Epithelial cell of esophagus (primary cell): ENCODE measurements at regions not wholly inside any gene's neighbourhood (a gene's known extent, or its start where the extent isn't known, plus 50 kb on each side); places are given as distances from the start of the nearest gene placed in this dataset.

Source experiments
- DNase-seq: peaks from one replicate; pipeline ENCODE4 v3.0.0; 2010; ENCODE audit warnings: low read depth
- H3K4me3 ChIP-seq: 2 replicates; pipeline ENCODE4 v1.5.1; 2011; ENCODE audit warnings: mild to moderate bottlenecking, low read length, control low read depth
- TF ChIP-seq, protein P1 (sequence below): IDR thresholded peaks from 2 replicates; pipeline ENCODE4 v1.5.1; 2011; ENCODE audit warnings: low read depth, mild to moderate bottlenecking, low read length, control low read depth, inconsistent platforms; ENCODE audit not compliant: insufficient read depth; ENCODE audit errors: missing control alignments

DNA sequence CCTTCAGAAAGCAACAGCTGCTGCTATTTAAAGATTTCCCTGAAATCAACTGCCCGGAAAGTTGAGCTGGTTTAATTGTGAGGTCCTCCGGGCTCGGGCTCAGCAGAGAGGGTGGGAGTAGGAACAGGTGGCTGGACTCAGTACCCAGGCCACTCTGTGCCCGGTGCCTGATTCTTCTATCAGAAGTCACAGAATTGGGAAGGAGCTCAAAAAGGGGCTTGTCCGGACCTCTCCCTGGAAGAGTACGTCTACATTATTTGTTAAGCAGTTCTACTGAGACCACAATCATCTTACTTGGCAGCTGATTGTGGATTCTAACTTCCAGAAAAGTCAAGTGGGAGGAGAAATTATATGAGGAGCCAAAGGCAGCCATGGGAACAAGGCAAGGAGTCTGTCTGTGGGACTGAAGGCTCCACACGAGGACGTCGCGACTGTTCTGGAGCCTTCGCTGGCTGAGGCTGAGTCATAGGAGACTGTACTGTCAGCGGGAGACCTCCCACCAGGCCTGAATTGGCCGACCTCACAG lies 91.7 kb upstream of the ANKRD10 start:
- peak; percentile 20 for DNase-seq
- TF ChIP-seq, protein P1, sequence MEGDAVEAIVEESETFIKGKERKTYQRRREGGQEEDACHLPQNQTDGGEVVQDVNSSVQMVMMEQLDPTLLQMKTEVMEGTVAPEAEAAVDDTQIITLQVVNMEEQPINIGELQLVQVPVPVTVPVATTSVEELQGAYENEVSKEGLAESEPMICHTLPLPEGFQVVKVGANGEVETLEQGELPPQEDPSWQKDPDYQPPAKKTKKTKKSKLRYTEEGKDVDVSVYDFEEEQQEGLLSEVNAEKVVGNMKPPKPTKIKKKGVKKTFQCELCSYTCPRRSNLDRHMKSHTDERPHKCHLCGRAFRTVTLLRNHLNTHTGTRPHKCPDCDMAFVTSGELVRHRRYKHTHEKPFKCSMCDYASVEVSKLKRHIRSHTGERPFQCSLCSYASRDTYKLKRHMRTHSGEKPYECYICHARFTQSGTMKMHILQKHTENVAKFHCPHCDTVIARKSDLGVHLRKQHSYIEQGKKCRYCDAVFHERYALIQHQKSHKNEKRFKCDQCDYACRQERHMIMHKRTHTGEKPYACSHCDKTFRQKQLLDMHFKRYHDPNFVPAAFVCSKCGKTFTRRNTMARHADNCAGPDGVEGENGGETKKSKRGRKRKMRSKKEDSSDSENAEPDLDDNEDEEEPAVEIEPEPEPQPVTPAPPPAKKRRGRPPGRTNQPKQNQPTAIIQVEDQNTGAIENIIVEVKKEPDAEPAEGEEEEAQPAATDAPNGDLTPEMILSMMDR: no peak
- H3K4me3 ChIP-seq: no peak overlapping the region

DNA sequence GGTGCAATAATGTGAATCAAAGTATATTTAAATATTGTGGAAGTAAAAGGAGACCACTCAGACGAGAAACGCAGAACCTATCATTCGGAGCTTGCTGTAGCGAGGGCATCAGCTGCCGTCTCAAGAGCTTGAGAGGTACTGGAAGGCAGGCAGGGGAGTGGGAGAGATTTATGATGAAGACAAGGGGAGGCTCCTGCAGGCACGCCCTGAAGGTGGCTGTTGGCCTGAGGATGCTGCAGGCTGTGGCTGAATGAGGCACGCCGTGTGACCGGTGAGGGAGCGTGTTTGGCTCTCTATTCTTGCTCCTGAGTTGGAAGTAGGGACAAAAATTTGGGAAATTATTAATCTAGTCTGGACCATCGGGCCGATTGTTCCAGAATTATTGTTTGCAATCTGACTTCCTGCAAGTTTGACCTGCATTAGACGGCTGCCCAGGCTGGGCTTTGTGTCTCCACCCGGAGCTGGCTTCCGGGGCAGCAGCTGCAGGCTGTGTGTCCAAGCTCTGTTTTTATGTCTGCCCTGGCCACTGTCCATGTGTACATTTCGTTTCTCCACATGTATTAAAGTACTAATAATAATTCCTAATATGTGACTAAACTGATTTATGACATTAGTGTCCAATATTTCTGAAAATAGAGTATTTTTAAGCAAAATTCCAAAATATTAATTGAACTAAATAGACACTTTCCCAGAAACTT lies 91.1 kb upstream of the ANKRD10 start:
- DNase-seq: no peak
- TF ChIP-seq, protein P1: no peak
- no peak overlapping the region for H3K4me3 ChIP-seq

DNA sequence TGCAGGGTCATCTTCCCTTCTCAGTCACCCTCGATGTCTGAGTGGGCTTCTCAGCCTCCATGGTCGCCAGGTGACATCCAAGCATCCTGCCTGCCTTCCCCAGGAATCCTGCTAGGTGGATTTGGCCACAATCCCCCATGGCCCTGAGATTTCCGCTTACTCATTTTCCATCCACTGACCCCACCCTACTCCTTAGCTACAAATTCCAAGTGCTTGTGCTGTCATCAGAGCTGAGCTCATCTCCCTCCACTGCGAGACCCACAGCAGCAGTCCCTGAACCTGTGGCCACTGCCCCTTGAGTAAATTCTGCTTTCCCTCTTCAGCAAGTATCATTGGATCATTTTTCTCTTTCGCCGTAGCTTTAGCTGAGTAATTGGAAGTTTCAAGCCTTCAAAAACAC lies 90.5 kb upstream of the ANKRD10 start:
- TF ChIP-seq, protein P1: no peak
- peak; percentile 9 for DNase-seq
- H3K4me3 ChIP-seq: no peak overlapping the region

DNA sequence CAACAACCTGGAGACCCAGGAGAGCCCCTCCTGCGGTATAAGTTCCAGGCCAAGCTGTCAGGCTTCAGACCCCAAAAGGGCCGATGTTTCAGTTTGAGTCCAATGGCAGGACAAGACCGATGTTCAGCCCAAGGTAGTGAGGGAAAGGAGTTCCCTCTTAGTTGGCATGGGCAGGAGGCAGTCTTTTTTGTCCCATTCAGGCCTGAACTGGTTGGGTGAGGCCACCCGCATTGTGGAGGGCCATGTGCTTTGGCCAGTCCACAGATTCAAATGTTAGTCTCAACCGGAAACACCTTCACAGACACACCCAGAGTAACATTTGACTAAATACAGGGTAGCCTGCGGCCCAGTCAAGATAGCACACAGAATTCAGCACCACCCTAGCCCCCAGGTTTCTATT lies 89.6 kb upstream of the ANKRD10 start:
- no peak for DNase-seq
- H3K4me3 ChIP-seq: no peak overlapping the region
- TF ChIP-seq, protein P1: no peak

DNA sequence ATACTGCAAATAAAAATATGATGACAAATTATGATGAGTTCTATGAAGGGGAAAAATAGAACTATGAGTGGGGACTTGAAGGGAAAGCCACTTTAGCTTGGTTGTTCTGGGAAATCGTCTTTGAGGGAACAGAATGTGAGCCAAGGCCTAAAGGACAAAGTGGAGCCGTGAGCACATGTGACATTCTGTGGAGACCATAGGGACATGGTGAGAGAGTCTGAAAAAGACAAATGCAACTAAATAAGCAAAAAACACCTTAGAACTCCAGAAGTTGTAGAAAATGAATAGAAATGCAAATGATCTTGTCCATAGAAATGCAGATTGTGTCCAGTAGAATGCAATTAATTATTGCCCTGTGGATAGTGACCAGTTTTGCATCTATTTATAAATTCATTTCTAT lies 86.8 kb upstream of the ANKRD10 start:
- no peak overlapping the region for H3K4me3 ChIP-seq

DNA sequence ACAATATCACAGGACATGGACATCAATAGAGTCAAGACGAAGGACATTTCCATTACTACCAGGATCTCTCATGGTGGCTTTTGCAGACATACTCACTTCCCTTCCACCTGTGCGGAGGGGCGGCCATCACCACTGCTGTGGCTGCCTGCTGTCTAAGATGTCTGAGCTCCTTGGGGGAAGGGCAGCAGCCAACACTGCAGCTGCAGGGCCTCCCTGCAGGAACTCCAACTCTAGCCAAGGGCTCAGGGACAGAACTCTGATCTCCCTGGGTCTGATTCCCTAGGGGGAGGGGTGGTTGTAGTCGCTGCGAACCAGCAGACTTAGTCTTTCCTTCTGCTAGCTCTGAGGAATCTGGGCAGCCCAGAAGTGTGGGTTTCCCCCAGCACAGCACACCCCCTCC lies 78.9 kb upstream of the ANKRD10 start:
- TF ChIP-seq, protein P1: no peak
- DNase-seq: no peak
- H3K4me3 ChIP-seq: no peak overlapping the region

More for the DNA sequence above, 86.8 kb upstream of the ANKRD10 start:
- DNase-seq: no peak
- TF ChIP-seq, protein P1: no peak
